ENCODE measurements at regions not wholly inside any gene's neighbourhood (a gene's known extent, or its start where the extent isn't known, plus 50 kb on each side); places are given as distances from the start of the nearest gene placed in this dataset.

GRCh38 chr18:39602131-39602530, 2036.5 kb upstream of the CELF4 start:
- TF ChIP-seq, protein P1, sequence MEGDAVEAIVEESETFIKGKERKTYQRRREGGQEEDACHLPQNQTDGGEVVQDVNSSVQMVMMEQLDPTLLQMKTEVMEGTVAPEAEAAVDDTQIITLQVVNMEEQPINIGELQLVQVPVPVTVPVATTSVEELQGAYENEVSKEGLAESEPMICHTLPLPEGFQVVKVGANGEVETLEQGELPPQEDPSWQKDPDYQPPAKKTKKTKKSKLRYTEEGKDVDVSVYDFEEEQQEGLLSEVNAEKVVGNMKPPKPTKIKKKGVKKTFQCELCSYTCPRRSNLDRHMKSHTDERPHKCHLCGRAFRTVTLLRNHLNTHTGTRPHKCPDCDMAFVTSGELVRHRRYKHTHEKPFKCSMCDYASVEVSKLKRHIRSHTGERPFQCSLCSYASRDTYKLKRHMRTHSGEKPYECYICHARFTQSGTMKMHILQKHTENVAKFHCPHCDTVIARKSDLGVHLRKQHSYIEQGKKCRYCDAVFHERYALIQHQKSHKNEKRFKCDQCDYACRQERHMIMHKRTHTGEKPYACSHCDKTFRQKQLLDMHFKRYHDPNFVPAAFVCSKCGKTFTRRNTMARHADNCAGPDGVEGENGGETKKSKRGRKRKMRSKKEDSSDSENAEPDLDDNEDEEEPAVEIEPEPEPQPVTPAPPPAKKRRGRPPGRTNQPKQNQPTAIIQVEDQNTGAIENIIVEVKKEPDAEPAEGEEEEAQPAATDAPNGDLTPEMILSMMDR (IDR thresholded peaks at IDR 0.05): no peak
- no peak for TF ChIP-seq POLR2AphosphoS5 (IDR thresholded peaks at IDR 0.05)
